H1 (cell line): ENCODE measurements at regions not wholly inside any gene's neighbourhood (a gene's known extent, or its start where the extent isn't known, plus 50 kb on each side); places are given as distances from the start of the nearest gene placed in this dataset.

Experiments used
- CTCF ChIA-PET: fragments of 300-600 bp; sonication (Branson Sonifier 250); formaldehyde crosslinking; loops from one replicate; lab custom pipeline; 2021; ENCODE audit not compliant: partially characterized antibody; lab: Charles Lee
- POLR2A ChIA-PET: fragments of 300-600 bp; sonication (Branson Sonifier 250); formaldehyde crosslinking; loops from one replicate; lab custom pipeline; 2021; ENCODE audit warnings: inconsistent platforms; ENCODE audit not compliant: partially characterized antibody; lab: Charles Lee
- DNase-seq, 2 experiments: peaks; one replicate each; pipeline versions ENCODE4 v3.0.0 to v3.0.0-alpha.2; 2010 to 2022; ENCODE audit warnings: low spot score in 2 of 2, low read depth in 1 of 2, mixed read lengths in 1 of 2
- FAIRE-seq: peaks from 2 replicates; lab custom pipeline; 2011; peaks lifted over from hg19 to GRCh38; lab: Jason Lieb, UNC
- H2AFZ ChIP-seq: 2 replicates; pipeline ENCODE4 v1.8.1; 2012; ENCODE audit warnings: low read length, inconsistent platforms
- H2AK5ac ChIP-seq: 2 replicates; pipeline ENCODE4 v1.6.1; 2013; ENCODE audit warnings: low read depth, low read length
- H2BK120ac ChIP-seq: replicated peaks from 2 replicates; pipeline ENCODE3; 2013; ENCODE audit warnings: low read depth, low read length, inconsistent platforms
- H2BK12ac ChIP-seq: 2 replicates; pipeline ENCODE4 v1.6.1; 2013; ENCODE audit warnings: low read depth, low read length
- H2BK15ac ChIP-seq: 2 replicates; pipeline ENCODE4 v1.6.1; 2013; ENCODE audit warnings: low read length
- H2BK20ac ChIP-seq: 2 replicates; pipeline ENCODE4 v1.6.1; 2013; ENCODE audit warnings: low read length
- H2BK5ac ChIP-seq: 2 replicates; pipeline ENCODE4 v1.6.1; 2013; ENCODE audit warnings: low read depth, low read length
- H3K14ac ChIP-seq: 2 replicates; pipeline ENCODE4 v1.6.1; 2013; ENCODE audit warnings: inconsistent platforms; ENCODE audit not compliant: insufficient read length
- H3K18ac ChIP-seq: 2 replicates; pipeline ENCODE4 v1.6.1; 2013; ENCODE audit warnings: low read length; ENCODE audit errors: extremely low read depth
- H3K23ac ChIP-seq: 2 replicates; pipeline ENCODE4 v1.6.1; 2013; ENCODE audit warnings: inconsistent platforms; ENCODE audit not compliant: insufficient read length
- H3K23me2 ChIP-seq: 2 replicates; pipeline ENCODE4 v1.6.1; 2013; ENCODE audit warnings: low read depth, low read length
- H3K27ac ChIP-seq: 2 replicates; pipeline ENCODE4 v1.6.1; 2011; ENCODE audit warnings: low read depth, low read length, inconsistent platforms
- H3K27me3 ChIP-seq, 4 experiments: replicated peaks in 1 of 4; 1 replicate in 1 of 4; 2 replicates in 3 of 4; pipeline versions ENCODE4 v1.6.1 to v1.8.1; 2011 to 2013; ENCODE audit warnings: low read length in 3 of 4, mild to moderate bottlenecking in 3 of 4, inconsistent platforms in 2 of 4, mixed read lengths in 2 of 4, moderate library complexity in 1 of 4; ENCODE audit not compliant: control insufficient read depth in 3 of 4, insufficient read depth in 3 of 4; ENCODE audit errors: extremely low read depth in 1 of 4
- H3K36me3 ChIP-seq, 4 experiments: 2 replicates each; pipeline versions ENCODE4 v1.6.1 to v1.8.1; 2011 to 2013; ENCODE audit warnings: mild to moderate bottlenecking in 4 of 4, low read length in 3 of 4, moderate library complexity in 2 of 4, control low read depth in 1 of 4, inconsistent platforms in 1 of 4; ENCODE audit not compliant: insufficient read depth in 4 of 4, control insufficient read depth in 2 of 4
- H3K4ac ChIP-seq: replicated peaks from 2 replicates; pipeline ENCODE3; 2013; ENCODE audit warnings: low read length, low read depth, mixed read lengths, inconsistent platforms; ENCODE audit not compliant: insufficient read length
- H3K4me1 ChIP-seq, 4 experiments: replicated peaks in 1 of 4; 1 replicate in 1 of 4; 2 replicates in 3 of 4; pipeline versions ENCODE4 v1.6.1 to v1.8.1; 2011 to 2013; ENCODE audit warnings: low read length in 3 of 4, inconsistent platforms in 2 of 4, mixed read lengths in 1 of 4; ENCODE audit not compliant: insufficient read depth in 4 of 4, control insufficient read depth in 3 of 4
- H3K4me2 ChIP-seq, 2 experiments: 2 replicates each; pipeline versions ENCODE4 v1.6.1 to v1.8.1; 2011 to 2013; ENCODE audit warnings: low read depth in 2 of 2, low read length in 2 of 2, control low read depth in 1 of 2, inconsistent platforms in 1 of 2, mild to moderate bottlenecking in 1 of 2; ENCODE audit not compliant: insufficient read depth in 1 of 2
- H3K4me3 ChIP-seq, 4 experiments: fragments of 200-600, 300-600 bp in 1 of 4; sonication (generic), shearing (Covaris generic), sonication (Bioruptor Twin) in 1 of 4; 2 replicates each; pipeline versions ENCODE4 v1.5.1 to v1.8.1; 2011 to 2016; ENCODE audit warnings: low read length in 4 of 4, low read depth in 3 of 4, control low read depth in 2 of 4, inconsistent platforms in 2 of 4, mild to moderate bottlenecking in 2 of 4, mixed read lengths in 1 of 4, moderate library complexity in 1 of 4; ENCODE audit not compliant: insufficient read depth in 2 of 4; ENCODE audit errors: extremely low read depth in 1 of 4
- H3K56ac ChIP-seq: replicated peaks from 2 replicates; pipeline ENCODE3; 2013; ENCODE audit warnings: low read depth, mild to moderate bottlenecking, mixed read lengths, low read length, inconsistent platforms; ENCODE audit not compliant: insufficient read length
- H3K79me1 ChIP-seq: 2 replicates; pipeline ENCODE4 v1.6.1; 2013; ENCODE audit warnings: low read depth, low read length, control low read depth
- H3K79me2 ChIP-seq, 2 experiments: 2 replicates each; pipeline versions ENCODE4 v1.6.1 to v1.8.1; 2012 to 2013; ENCODE audit warnings: low read length in 2 of 2, mild to moderate bottlenecking in 2 of 2, inconsistent platforms in 1 of 2; ENCODE audit not compliant: insufficient read depth in 2 of 2, control insufficient read depth in 1 of 2
- H3K9ac ChIP-seq, 4 experiments: replicated peaks in 1 of 4; 1 replicate in 1 of 4; 2 replicates in 3 of 4; pipeline versions ENCODE4 v1.6.1 to v1.8.1; 2011 to 2013; ENCODE audit warnings: low read depth in 3 of 4, low read length in 3 of 4, control low read depth in 2 of 4, mild to moderate bottlenecking in 2 of 4, moderate library complexity in 2 of 4, inconsistent platforms in 1 of 4; ENCODE audit errors: extremely low read depth in 1 of 4
- H3K9me3 ChIP-seq, 2 experiments: 2 replicates each; pipeline versions ENCODE4 v1.6.1 to v1.8.1; 2012 to 2013; ENCODE audit warnings: mild to moderate bottlenecking in 2 of 2, moderate library complexity in 2 of 2, control low read depth in 1 of 2, inconsistent platforms in 1 of 2, low read depth in 1 of 2, low read length in 1 of 2, mixed read lengths in 1 of 2; ENCODE audit not compliant: insufficient read depth in 2 of 2
- H4K20me1 ChIP-seq, 2 experiments: replicated peaks in 1 of 2; 2 replicates each; pipeline versions ENCODE3 to v1.8.1; 2011 to 2013; ENCODE audit warnings: inconsistent platforms in 2 of 2, low read length in 2 of 2, mild to moderate bottlenecking in 1 of 2; ENCODE audit not compliant: insufficient read depth in 2 of 2, control insufficient read depth in 1 of 2
- H4K5ac ChIP-seq: 2 replicates; pipeline ENCODE4 v1.6.1; 2013; ENCODE audit warnings: low read length, low read depth, mixed read lengths, inconsistent platforms; ENCODE audit not compliant: insufficient read length
- H4K8ac ChIP-seq: 2 replicates; pipeline ENCODE4 v1.8.0; 2013; ENCODE audit warnings: mild to moderate bottlenecking, moderate library complexity, low read length, inconsistent platforms; ENCODE audit not compliant: insufficient read depth; ENCODE audit errors: extremely low read depth
- H4K91ac ChIP-seq: replicated peaks from 2 replicates; pipeline ENCODE3; 2013; ENCODE audit warnings: low read length, mixed read lengths, inconsistent platforms; ENCODE audit not compliant: insufficient read length
- ATF3 ChIP-seq: IDR thresholded peaks from 2 replicates; pipeline ENCODE4 v1.6.1; 2011; ENCODE audit warnings: low read depth, mild to moderate bottlenecking, low read length; ENCODE audit not compliant: insufficient read depth
- BCL11A ChIP-seq, 2 experiments: IDR thresholded peaks; one replicate each; pipeline ENCODE4 v1.6.1; 2011; ENCODE audit warnings: low read depth in 2 of 2, low read length in 2 of 2, mild to moderate bottlenecking in 2 of 2
- EGR1 ChIP-seq: IDR thresholded peaks from 2 replicates; pipeline ENCODE4 v1.6.1; 2011; ENCODE audit warnings: low read depth, low read length, borderline replicate concordance
- RBBP5 ChIP-seq: IDR thresholded peaks from 2 replicates; pipeline ENCODE4 v1.7.1; 2012; ENCODE audit warnings: low read depth, mild to moderate bottlenecking, inconsistent platforms, low read length, moderate library complexity, borderline replicate concordance
- RNF2 ChIP-seq: fragments of 200-900, 300-1000 bp; sonication (generic); IDR thresholded peaks from 2 replicates; pipeline ENCODE4 v1.7.1; 2016; ENCODE audit warnings: borderline replicate concordance, low read depth, mild to moderate bottlenecking, antibody characterized with exemption, low read length; ENCODE audit not compliant: poor library complexity, severe bottlenecking; ENCODE audit errors: missing control alignments
- SIX5 ChIP-seq: IDR thresholded peaks from 2 replicates; pipeline ENCODE4 v1.6.1; 2011; ENCODE audit warnings: mild to moderate bottlenecking, low read depth, low read length
- SRF ChIP-seq: IDR thresholded peaks from 2 replicates; pipeline ENCODE4 v1.6.1; 2011; ENCODE audit warnings: mild to moderate bottlenecking, low read depth, low read length, moderate library complexity
- WGBS, 2 experiments: shearing (Covaris generic) in 1 of 2; methylation state at CpG; one replicate each; pipeline versions ENCODE4 v1.1.6 to v1.1.7; 2013 to 2015; ENCODE audit warnings: low lambda C conversion rate in 2 of 2, mixed read lengths in 2 of 2, inconsistent platforms in 1 of 2, low coverage in 1 of 2, missing lambda C conversion rate in 1 of 2; ENCODE audit not compliant: insufficient replicate concordance in 2 of 2, insufficient coverage in 1 of 2, insufficient read length in 1 of 2; ENCODE audit errors: extremely low coverage in 1 of 2, missing lambda C conversion rate in 1 of 2; 5-methylcytosine and 5-hydroxymethylcytosine counted together

GRCh38 chr4:177785000-177785399, 342.8 kb upstream of the AGA start:
- Histone ChIP-seq H3K27ac (no peak overlapping the region), H3K18ac (no peak overlapping the region), H3K4me3 (no peak overlapping the region), H2BK120ac (no peak overlapping the region), H4K20me1 (no peaks in the 10 kb centered on the region), H3K27me3 (no peaks in the 10 kb centered on the region), H3K14ac (no peak overlapping the region), H4K5ac (no peak overlapping the region), H3K9me3 (no peaks in the 10 kb centered on the region), H2BK15ac (no peak overlapping the region), H3K4me1 (no peaks in the 10 kb centered on the region), H2AK5ac (no peak overlapping the region), H2BK20ac (no peak overlapping the region), H2BK5ac (no peak overlapping the region), H3K9ac (no peak overlapping the region), H3K56ac (no peak overlapping the region), H2AFZ (no peak overlapping the region), H4K91ac (no peak overlapping the region), H3K79me1 (no peaks in the 10 kb centered on the region), H3K36me3 (no peaks in the 10 kb centered on the region), H3K4me2 (no peak overlapping the region), H2BK12ac (no peak overlapping the region), H3K23ac (no peak overlapping the region), H3K79me2 (no peaks in the 10 kb centered on the region), H3K4ac (no peak overlapping the region), H3K23me2 (no peaks in the 10 kb centered on the region), H4K8ac (no peak overlapping the region)
- 72% methylated on average over 4 of the region's 4 CpGs; no CpG with 5 or more reads in 1 of the 2 experiments for WGBS, 2 experiments
- CTCF ChIA-PET = no interaction called here
- TF ChIP-seq BCL11A (IDR thresholded peaks at IDR 0.05; ENCODE audit: low read depth in 2 of 2, low read length in 2 of 2) (no peak), SIX5 (no peak), SRF (no peak), RNF2 (no peak), RBBP5 (no peak), ATF3 (no peak), EGR1 (no peak)
- FAIRE-seq = no peak
- DNase-seq = no peak
- POLR2A ChIA-PET = no interaction called here
